GM23338 (cell line): ENCODE measurements at regions not wholly inside any gene's neighbourhood (a gene's known extent, or its start where the extent isn't known, plus 50 kb on each side); places are given as distances from the start of the nearest gene placed in this dataset.

Source experiments
- ATAC-seq: fragments of 200-7000 bp; cut with Tn5 transposase; 3 replicates; pipeline ENCODE4 v1.9.1; 2020
- DNase-seq: peaks from one replicate; pipeline ENCODE4 v3.0.0-alpha.2; 2015; ENCODE audit warnings: low spot score
- H2AFZ ChIP-seq: fragments of 200-600 bp; sonication (generic); 2 replicates; pipeline ENCODE4 v1.8.0; 2016; ENCODE audit warnings: antibody characterized with exemption, mild to moderate bottlenecking, moderate library complexity
- H3F3A ChIP-seq: fragments of 200-600 bp; sonication (generic); replicated peaks from 2 replicates; pipeline ENCODE4 v1.8.0; 2017; ENCODE audit warnings: antibody characterized with exemption, mixed run types, low read depth
- H3K27ac ChIP-seq: fragments of 200-600 bp; sonication (generic); 2 replicates; pipeline ENCODE4 v1.6.1; 2016; ENCODE audit warnings: low read depth
- H3K27me3 ChIP-seq: fragments of 200-600 bp; sonication (generic); 2 replicates; pipeline ENCODE4 v1.8.0; 2016; ENCODE audit warnings: mild to moderate bottlenecking, mixed run types, moderate library complexity; ENCODE audit not compliant: insufficient read depth
- H3K36me3 ChIP-seq: fragments of 200-600 bp; sonication (generic); 2 replicates; pipeline ENCODE4 v1.8.0; 2016; ENCODE audit warnings: mild to moderate bottlenecking; ENCODE audit not compliant: insufficient read depth
- H3K4me1 ChIP-seq: fragments of 200-600 bp; sonication (generic); 2 replicates; pipeline ENCODE4 v1.8.0; 2016; ENCODE audit warnings: mild to moderate bottlenecking, moderate library complexity; ENCODE audit not compliant: insufficient read depth
- H3K4me2 ChIP-seq: fragments of 200-600 bp; sonication (generic); 2 replicates; pipeline ENCODE4 v1.7.1; 2017; ENCODE audit warnings: mixed run types
- H3K4me3 ChIP-seq: fragments of 200-600 bp; sonication (generic); 2 replicates; pipeline ENCODE4 v1.6.1; 2016; ENCODE audit warnings: mixed run types
- H3K79me2 ChIP-seq: fragments of 200-600 bp; sonication (generic); replicated peaks from 2 replicates; pipeline ENCODE4 v1.8.0; 2017; ENCODE audit warnings: mild to moderate bottlenecking; ENCODE audit not compliant: insufficient read depth
- H3K9me2 ChIP-seq: fragments of 200-600 bp; sonication (generic); 2 replicates; pipeline ENCODE4 v1.8.0; 2017; ENCODE audit not compliant: insufficient read depth
- H4K20me1 ChIP-seq: fragments of 200-600 bp; sonication (generic); replicated peaks from 2 replicates; pipeline ENCODE4 v1.8.0; 2017; ENCODE audit warnings: mild to moderate bottlenecking; ENCODE audit not compliant: insufficient read depth
- H3K27ac Mint-ChIP-seq: 2 replicates; pipeline ENCODE4 v1.8.0; 2020; ENCODE audit warnings: inconsistent platforms, mild to moderate bottlenecking, moderate library complexity, mixed read lengths
- H3K27me3 Mint-ChIP-seq: 3 replicates; pipeline ENCODE4 v1.8.0; 2022; ENCODE audit warnings: low read depth, mild to moderate bottlenecking, moderate library complexity, mixed read lengths, inconsistent platforms; ENCODE audit not compliant: insufficient read depth, poor library complexity
- H3K36me3 Mint-ChIP-seq: 3 replicates; pipeline ENCODE4 v1.8.0; 2021; ENCODE audit warnings: low read depth, mild to moderate bottlenecking, inconsistent platforms, moderate library complexity, mixed read lengths
- H3K4me1 Mint-ChIP-seq: 3 replicates; pipeline ENCODE4 v1.8.0; 2020; ENCODE audit warnings: mild to moderate bottlenecking, inconsistent platforms, mixed read lengths
- H3K4me3 Mint-ChIP-seq: 3 replicates; pipeline ENCODE4 v1.8.0; 2021; ENCODE audit warnings: moderate library complexity, mild to moderate bottlenecking, inconsistent platforms, mixed read lengths
- H3K9me3 Mint-ChIP-seq: 3 replicates; pipeline ENCODE4 v1.8.0; 2020; ENCODE audit warnings: moderate library complexity, mild to moderate bottlenecking, inconsistent platforms, mixed read lengths
- EZH2 ChIP-seq: fragments of 200-600 bp; sonication (generic); IDR thresholded peaks from one replicate; pipeline ENCODE4 v1.8.0; 2017; ENCODE audit warnings: antibody characterized with exemption, mild to moderate bottlenecking, low read depth; ENCODE audit not compliant: unreplicated experiment
- EZH2phosphoT487 ChIP-seq: fragments of 200-600 bp; sonication (generic); IDR thresholded peaks from one replicate; pipeline ENCODE4 v1.8.1; 2018; ENCODE audit warnings: antibody characterized with exemption; ENCODE audit not compliant: unreplicated experiment
- JUNB ChIP-seq: IDR thresholded peaks from one replicate; pipeline ENCODE4 v1.6.1; 2016; ENCODE audit warnings: antibody characterized with exemption; ENCODE audit not compliant: unreplicated experiment
- NANOG ChIP-seq: IDR thresholded peaks from 2 replicates; pipeline ENCODE4 v1.6.1; 2016; ENCODE audit warnings: antibody characterized with exemption, borderline replicate concordance
- POLR2AphosphoS5 ChIP-seq: IDR thresholded peaks from 2 replicates; pipeline ENCODE4 v1.6.1; 2016; ENCODE audit warnings: antibody characterized with exemption, low read depth
- STAT1 ChIP-seq: IDR thresholded peaks from one replicate; pipeline ENCODE4 v1.6.1; 2016; ENCODE audit warnings: antibody characterized with exemption; ENCODE audit not compliant: unreplicated experiment
- ZNF462 ChIP-seq: fragments of 250-450 bp; sonication (Bioruptor Pico); IDR thresholded peaks from 2 replicates; pipeline ENCODE4 v1.5.0; 2020; ENCODE audit warnings: mild to moderate bottlenecking, moderate library complexity
- TF ChIP-seq, protein P1 (sequence below): IDR thresholded peaks from 2 replicates; pipeline ENCODE4 v1.6.1; 2016; ENCODE audit warnings: antibody characterized with exemption
- TF ChIP-seq, protein P2 (sequence below), 2 experiments: fragments of 200-600 bp in 1 of 2; sonication (generic) in 1 of 2; conservative IDR thresholded peaks; 2 replicates each; pipeline versions ENCODE4 v1.5.1 to v1.6.1; 2016 to 2017; ENCODE audit warnings: antibody characterized with exemption in 2 of 2, low read depth in 2 of 2, mild to moderate bottlenecking in 2 of 2, moderate library complexity in 1 of 2
- TF ChIP-seq, protein P3 (sequence below): IDR thresholded peaks from one replicate; pipeline ENCODE4 v1.6.1; 2018; ENCODE audit warnings: antibody characterized with exemption; ENCODE audit not compliant: unreplicated experiment

- H3K9me2 ChIP-seq = 0 out of 2 replicates have a peak, but pooled peaks cover 6% of the 10 kb centered on the region
- no peaks in the 10 kb centered on the region for H3K4me1 ChIP-seq
- no peak overlapping the region for H2AFZ ChIP-seq
- no peak overlapping the region for H3K27ac ChIP-seq
- no peak for TF ChIP-seq EZH2phosphoT487
- no peak for TF ChIP-seq NANOG
- TF ChIP-seq, protein P1, sequence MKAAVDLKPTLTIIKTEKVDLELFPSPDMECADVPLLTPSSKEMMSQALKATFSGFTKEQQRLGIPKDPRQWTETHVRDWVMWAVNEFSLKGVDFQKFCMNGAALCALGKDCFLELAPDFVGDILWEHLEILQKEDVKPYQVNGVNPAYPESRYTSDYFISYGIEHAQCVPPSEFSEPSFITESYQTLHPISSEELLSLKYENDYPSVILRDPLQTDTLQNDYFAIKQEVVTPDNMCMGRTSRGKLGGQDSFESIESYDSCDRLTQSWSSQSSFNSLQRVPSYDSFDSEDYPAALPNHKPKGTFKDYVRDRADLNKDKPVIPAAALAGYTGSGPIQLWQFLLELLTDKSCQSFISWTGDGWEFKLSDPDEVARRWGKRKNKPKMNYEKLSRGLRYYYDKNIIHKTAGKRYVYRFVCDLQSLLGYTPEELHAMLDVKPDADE = no peak
- Mint-ChIP-seq H3K36me3 (no peaks in the 10 kb centered on the region), H3K27me3 (no peaks in the 10 kb centered on the region), H3K9me3 (no peaks in the 10 kb centered on the region), H3K4me1 (no peaks in the 10 kb centered on the region), H3K4me3 (no peak overlapping the region), H3K27ac (no peak overlapping the region)
- no peaks in the 10 kb centered on the region for H3K36me3 ChIP-seq
- H3K79me2 ChIP-seq = no peaks in the 10 kb centered on the region
- H3K27me3 ChIP-seq = no peaks in the 10 kb centered on the region
- DNase-seq (no peak), ATAC-seq (no peak)
- no peak overlapping the region for H3K4me3 ChIP-seq
- H4K20me1 ChIP-seq = no peaks in the 10 kb centered on the region
- no peak overlapping the region for H3K4me2 ChIP-seq
- no peaks in the 10 kb centered on the region for H3F3A ChIP-seq
Observed at GRCh38 chr7:86437951-86438450, 205.7 kb upstream of the GRM3 start.

DNA sequence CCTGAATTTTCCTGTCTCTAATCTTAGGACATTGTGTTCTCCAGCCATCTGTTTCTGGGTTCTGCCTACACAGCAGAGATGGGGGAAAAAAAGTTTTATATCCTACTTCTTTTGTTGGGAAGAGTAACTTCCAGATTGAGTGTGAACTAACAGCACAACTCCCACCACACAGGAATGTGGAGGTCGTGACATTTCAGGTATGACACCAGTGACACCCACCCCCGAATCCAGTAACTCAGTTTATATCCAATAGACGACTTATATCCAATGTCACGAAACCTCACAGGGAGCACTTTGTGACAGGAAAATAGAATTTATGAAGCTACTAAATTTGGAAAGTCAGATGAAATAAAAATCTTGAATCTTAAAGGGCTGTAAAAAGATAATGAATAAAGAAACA lies 211.9 kb upstream of the GRM3 start:
- Histone ChIP-seq H3K4me1 (no peaks in the 10 kb centered on the region), H3K36me3 (no peaks in the 10 kb centered on the region), H3K27me3 (no peaks in the 10 kb centered on the region), H2AFZ (no peak overlapping the region), H3K4me2 (no peak overlapping the region), H3K9me2 (0 out of 2 replicates have a peak, but pooled peaks cover 6% of the 10 kb centered on the region), H3K4me3 (no peak overlapping the region), H4K20me1 (no peaks in the 10 kb centered on the region), H3K79me2 (no peaks in the 10 kb centered on the region), H3K27ac (no peak overlapping the region), H3F3A (no peaks in the 10 kb centered on the region)
- H3K27me3 Mint-ChIP-seq = no peaks in the 10 kb centered on the region
- no peak overlapping the region for H3K4me3 Mint-ChIP-seq
- no peaks in the 10 kb centered on the region for H3K4me1 Mint-ChIP-seq
- no peaks in the 10 kb centered on the region for H3K36me3 Mint-ChIP-seq
- no peaks in the 10 kb centered on the region for H3K9me3 Mint-ChIP-seq
- H3K27ac Mint-ChIP-seq = no peak overlapping the region
- no peak for ATAC-seq
- no peak for DNase-seq
- TF ChIP-seq JUNB = no peak
- no peak for TF ChIP-seq ZNF462 (CRISPR knock-in tag)
- no peak for TF ChIP-seq STAT1
- TF ChIP-seq EZH2 = no peak
- TF ChIP-seq POLR2AphosphoS5 = no peak
- no peak for TF ChIP-seq NANOG
- TF ChIP-seq, protein P2, sequence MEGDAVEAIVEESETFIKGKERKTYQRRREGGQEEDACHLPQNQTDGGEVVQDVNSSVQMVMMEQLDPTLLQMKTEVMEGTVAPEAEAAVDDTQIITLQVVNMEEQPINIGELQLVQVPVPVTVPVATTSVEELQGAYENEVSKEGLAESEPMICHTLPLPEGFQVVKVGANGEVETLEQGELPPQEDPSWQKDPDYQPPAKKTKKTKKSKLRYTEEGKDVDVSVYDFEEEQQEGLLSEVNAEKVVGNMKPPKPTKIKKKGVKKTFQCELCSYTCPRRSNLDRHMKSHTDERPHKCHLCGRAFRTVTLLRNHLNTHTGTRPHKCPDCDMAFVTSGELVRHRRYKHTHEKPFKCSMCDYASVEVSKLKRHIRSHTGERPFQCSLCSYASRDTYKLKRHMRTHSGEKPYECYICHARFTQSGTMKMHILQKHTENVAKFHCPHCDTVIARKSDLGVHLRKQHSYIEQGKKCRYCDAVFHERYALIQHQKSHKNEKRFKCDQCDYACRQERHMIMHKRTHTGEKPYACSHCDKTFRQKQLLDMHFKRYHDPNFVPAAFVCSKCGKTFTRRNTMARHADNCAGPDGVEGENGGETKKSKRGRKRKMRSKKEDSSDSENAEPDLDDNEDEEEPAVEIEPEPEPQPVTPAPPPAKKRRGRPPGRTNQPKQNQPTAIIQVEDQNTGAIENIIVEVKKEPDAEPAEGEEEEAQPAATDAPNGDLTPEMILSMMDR (conservative IDR thresholded peaks at IDR 0.05; ENCODE audit: low read depth in 2 of 2) = no peak
- TF ChIP-seq, protein P3, sequence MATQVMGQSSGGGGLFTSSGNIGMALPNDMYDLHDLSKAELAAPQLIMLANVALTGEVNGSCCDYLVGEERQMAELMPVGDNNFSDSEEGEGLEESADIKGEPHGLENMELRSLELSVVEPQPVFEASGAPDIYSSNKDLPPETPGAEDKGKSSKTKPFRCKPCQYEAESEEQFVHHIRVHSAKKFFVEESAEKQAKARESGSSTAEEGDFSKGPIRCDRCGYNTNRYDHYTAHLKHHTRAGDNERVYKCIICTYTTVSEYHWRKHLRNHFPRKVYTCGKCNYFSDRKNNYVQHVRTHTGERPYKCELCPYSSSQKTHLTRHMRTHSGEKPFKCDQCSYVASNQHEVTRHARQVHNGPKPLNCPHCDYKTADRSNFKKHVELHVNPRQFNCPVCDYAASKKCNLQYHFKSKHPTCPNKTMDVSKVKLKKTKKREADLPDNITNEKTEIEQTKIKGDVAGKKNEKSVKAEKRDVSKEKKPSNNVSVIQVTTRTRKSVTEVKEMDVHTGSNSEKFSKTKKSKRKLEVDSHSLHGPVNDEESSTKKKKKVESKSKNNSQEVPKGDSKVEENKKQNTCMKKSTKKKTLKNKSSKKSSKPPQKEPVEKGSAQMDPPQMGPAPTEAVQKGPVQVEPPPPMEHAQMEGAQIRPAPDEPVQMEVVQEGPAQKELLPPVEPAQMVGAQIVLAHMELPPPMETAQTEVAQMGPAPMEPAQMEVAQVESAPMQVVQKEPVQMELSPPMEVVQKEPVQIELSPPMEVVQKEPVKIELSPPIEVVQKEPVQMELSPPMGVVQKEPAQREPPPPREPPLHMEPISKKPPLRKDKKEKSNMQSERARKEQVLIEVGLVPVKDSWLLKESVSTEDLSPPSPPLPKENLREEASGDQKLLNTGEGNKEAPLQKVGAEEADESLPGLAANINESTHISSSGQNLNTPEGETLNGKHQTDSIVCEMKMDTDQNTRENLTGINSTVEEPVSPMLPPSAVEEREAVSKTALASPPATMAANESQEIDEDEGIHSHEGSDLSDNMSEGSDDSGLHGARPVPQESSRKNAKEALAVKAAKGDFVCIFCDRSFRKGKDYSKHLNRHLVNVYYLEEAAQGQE = no peak
